NT2/D1 (cell line): ENCODE measurements at regions not wholly inside any gene's neighbourhood (a gene's known extent, or its start where the extent isn't known, plus 50 kb on each side); places are given as distances from the start of the nearest gene placed in this dataset.

Source experiments
- SUZ12 ChIP-seq: IDR thresholded peaks from 2 replicates; pipeline ENCODE4 v1.6.1; 2011; ENCODE audit not compliant: insufficient read length, insufficient read depth; ENCODE audit errors: extremely low read depth
- YY1 ChIP-seq: IDR thresholded peaks from 2 replicates; pipeline ENCODE4 v1.6.1; 2011; ENCODE audit not compliant: insufficient read length, insufficient read depth
- ZNF274 ChIP-seq: IDR thresholded peaks from 2 replicates; pipeline ENCODE4 v1.6.1; 2011; ENCODE audit warnings: mild to moderate bottlenecking, low read depth, low read length

GRCh38 chr1:25080294-25081209, 150.5 kb upstream of the RUNX3 start:
- TF ChIP-seq YY1 (no peak), ZNF274 (no peak), SUZ12 (no peak)
